ENCODE measurements at regions not wholly inside any gene's neighbourhood (a gene's known extent, or its start where the extent isn't known, plus 50 kb on each side); places are given as distances from the start of the nearest gene placed in this dataset.

- no peak for DNase-seq (ENCODE audit: low read depth)
- no peak for TF ChIP-seq CTCF (IDR thresholded peaks at IDR 0.05; ENCODE audit: insufficient read depth, low read depth, low read length, missing control alignments)
- no peak overlapping the region for H3K4me3 ChIP-seq (ENCODE audit: low read length)
Measured at GRCh38 chr5:87661784-87662566, 249.2 kb upstream of the CCNH start.

GRCh38 chr5:87653242-87653641 is 240.5 kb upstream of the CCNH start:
- TF ChIP-seq CTCF (IDR thresholded peaks at IDR 0.05; ENCODE audit: insufficient read depth, low read depth, low read length, missing control alignments), result no peak
- no peak overlapping the region for H3K4me3 ChIP-seq (ENCODE audit: low read length)
- DNase-seq (ENCODE audit: low read depth), result no peak

GRCh38 chr5:87650284-87650683 is 237.6 kb upstream of the CCNH start:
- H3K4me3 ChIP-seq (ENCODE audit: low read length), result no peak overlapping the region
- TF ChIP-seq CTCF (IDR thresholded peaks at IDR 0.05; ENCODE audit: insufficient read depth, low read depth, low read length, missing control alignments), result no peak

GRCh38 chr5:87649455-87649854 is 236.7 kb upstream of the CCNH start:
- H3K4me3 ChIP-seq (ENCODE audit: low read length), result no peak overlapping the region
- peak; percentile 59 for DNase-seq (ENCODE audit: low read depth)
- no peak for TF ChIP-seq CTCF (IDR thresholded peaks at IDR 0.05; ENCODE audit: insufficient read depth, low read depth, low read length, missing control alignments)

More at GRCh38 chr5:87650284-87650683, 237.6 kb upstream of the CCNH start:
- peak; percentile 65 for DNase-seq (ENCODE audit: low read depth)

GRCh38 chr5:87645224-87645623 is 232.5 kb upstream of the CCNH start:
- no peak for TF ChIP-seq CTCF (IDR thresholded peaks at IDR 0.05; ENCODE audit: insufficient read depth, low read depth, low read length, missing control alignments)
- no peak for DNase-seq (ENCODE audit: low read depth)

GRCh38 chr5:87640902-87641301 is 228.2 kb upstream of the CCNH start:
- DNase-seq (ENCODE audit: low read depth), result no peak
- no peak overlapping the region for H3K4me3 ChIP-seq (ENCODE audit: low read length)
- no peak for TF ChIP-seq CTCF (IDR thresholded peaks at IDR 0.05; ENCODE audit: insufficient read depth, low read depth, low read length, missing control alignments)

More at GRCh38 chr5:87645224-87645623, 232.5 kb upstream of the CCNH start:
- H3K4me3 ChIP-seq (ENCODE audit: low read length), result no peak overlapping the region

- no peak for DNase-seq (ENCODE audit: low read depth)
- no peak for TF ChIP-seq CTCF (IDR thresholded peaks at IDR 0.05; ENCODE audit: insufficient read depth, low read depth, low read length, missing control alignments)
- H3K4me3 ChIP-seq (ENCODE audit: low read length), result no peak overlapping the region
Measured at GRCh38 chr5:87627363-87627762, 214.6 kb upstream of the CCNH start.
